NCI-H526 (cell line): ENCODE measurements at regions not wholly inside any gene's neighbourhood (a gene's known extent, or its start where the extent isn't known, plus 50 kb on each side); places are given as distances from the start of the nearest gene placed in this dataset.

ENCODE experiments used
- DNase-seq, 2 experiments: peaks; one replicate each; lab custom pipeline; 2025; lab: John Stamatoyannopoulos, UW

DNA sequence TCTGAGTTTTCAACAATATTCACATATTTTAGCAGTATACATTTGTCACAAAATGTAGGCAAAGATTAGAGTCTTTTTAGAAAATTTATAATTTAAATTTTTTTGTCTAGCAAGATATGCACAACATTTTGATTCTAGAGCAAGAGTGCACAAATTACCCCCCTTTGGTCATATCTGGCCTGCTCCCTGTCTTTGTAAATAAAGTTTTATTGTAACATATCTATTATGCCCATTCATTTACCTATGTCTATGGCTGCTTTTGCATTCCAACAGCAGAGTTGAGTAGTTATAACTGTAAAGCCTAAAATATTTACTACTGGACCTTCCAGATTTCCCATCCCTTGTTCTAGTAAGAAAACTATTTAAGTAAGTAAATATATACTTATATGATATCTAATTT lies 430.7 kb downstream of the EDEM1 start:
- DNase-seq, result no peak

DNA sequence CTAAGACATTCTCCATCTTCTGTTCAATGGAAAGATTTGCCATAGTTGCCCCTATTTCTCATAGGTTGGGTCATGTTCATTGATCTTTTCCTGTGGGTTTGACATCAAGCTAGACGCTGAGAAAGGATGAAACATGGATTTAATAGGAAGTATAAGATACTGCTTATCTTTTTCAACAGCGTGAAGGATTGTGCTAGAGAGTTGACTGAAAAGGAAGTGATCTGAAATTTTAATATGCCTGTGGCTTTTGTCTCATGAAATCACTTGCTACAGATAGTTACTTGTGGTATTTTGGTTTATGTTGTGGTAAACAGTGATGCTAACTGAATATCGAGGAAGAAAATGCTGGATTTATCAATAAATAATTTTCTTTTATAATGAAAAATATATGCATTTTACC lies 442.9 kb downstream of the EDEM1 start:
- DNase-seq, result no peak

GRCh38 chr3:5633960-5634359 lies 446.5 kb downstream of the EDEM1 start:
- no peak for DNase-seq

GRCh38 chr3:5634411-5634810 lies 446.9 kb downstream of the EDEM1 start:
- DNase-seq, result no peak

DNA sequence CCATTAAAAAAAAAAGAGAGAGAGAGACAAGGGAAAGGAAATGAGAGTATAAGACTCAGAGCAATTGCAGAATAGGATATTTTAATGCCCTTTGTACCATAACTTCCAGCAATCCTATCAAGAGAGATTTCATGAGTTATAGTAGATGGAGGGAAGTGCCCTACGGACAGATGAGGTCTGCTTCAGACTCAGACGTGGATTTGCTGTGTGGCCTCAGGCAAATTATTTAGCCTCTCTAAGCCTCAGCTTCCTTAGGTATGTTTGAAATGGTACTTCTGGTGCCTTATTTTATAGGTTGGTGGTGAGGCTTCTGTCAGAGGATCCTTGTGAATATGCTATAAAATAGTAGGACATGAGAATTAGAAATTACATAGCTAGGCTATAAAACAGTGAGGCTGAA lies 448.2 kb downstream of the EDEM1 start:
- DNase-seq, result no peak

DNA sequence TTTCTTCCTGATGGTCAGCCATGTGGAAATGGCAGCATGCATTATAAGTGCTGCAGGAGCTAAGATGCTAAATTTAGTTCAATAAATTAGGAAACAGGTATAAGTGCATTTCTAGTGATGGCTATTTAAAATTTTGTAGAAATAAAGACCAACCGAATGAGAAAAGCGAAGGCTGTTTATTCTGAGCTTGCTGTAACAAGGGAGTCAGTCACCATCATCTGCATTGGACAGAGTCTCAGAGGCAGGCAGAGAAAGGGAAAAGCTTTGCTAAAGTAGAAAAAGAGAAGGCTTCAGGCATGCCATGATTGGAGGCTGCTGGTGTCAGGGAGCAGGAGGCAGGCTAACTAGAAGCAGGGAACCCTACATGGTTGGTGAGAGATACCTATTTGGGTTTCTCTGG lies 451.0 kb downstream of the EDEM1 start:
- no peak for DNase-seq

DNA sequence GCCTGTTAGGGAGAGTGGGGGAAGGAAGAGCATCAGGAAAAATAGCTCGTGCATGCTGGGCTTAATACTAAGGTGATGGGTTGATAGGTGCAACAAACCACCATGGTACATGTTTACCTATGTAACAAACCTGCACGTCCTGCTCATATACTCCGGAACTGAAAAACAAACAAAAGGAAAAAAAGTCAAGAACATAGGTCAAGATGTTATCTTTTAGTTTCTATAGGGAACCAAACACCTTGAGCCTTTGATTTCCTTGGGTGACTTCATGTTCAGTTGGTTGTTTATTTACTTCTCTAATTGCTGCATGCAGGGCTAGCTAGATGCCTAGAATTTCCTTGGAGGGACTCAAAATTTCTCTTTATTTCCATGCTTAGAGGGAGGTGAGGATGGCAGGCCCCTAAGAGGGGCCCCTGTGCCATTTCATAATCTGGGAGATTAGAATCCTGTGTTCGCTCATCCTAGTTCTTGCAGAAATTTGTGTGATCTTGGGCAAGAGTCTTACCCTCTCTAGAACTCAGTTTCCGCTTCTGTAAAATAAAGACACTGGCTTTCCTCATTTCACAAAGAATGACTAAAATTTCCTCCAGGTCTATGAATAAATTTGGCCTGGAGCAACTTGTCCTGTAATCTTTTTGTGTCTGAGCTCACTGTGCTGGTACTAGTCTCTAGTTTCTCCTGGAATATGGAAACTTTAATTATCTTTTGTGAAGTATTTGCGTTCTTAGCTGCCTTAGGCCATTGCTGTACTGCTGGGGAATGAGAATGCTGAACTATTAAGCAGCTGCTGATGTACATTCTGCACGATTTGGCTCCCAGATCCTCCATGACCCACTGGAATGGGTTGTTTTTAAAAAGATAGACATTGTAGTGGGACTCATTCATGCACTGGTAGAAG lies 457.5 kb downstream of the EDEM1 start:
- no peak for DNase-seq

- DNase-seq, result no peak
These were observed 458.3 kb downstream of the EDEM1 start for GRCh38 chr3:5645692-5646410.

DNA sequence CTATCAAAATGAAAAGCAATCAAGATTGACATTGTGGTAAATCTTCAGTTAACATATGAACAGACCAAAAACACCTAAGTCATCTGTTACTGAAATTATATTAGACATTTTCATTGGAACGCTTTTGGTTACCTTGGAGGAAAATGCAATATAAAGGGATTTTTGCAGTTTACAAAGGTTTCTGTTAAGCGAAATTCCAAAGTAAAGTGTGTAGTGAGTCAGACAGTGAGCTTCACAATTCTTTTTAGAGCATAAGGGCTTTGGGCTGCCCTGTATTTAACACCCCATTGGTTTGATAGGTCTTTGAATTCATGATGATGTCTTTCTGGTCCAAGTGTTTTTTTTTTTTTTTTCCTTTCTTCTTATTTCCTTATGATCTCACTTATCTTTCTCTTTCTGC lies 462.8 kb downstream of the EDEM1 start:
- DNase-seq, result no peak

DNA sequence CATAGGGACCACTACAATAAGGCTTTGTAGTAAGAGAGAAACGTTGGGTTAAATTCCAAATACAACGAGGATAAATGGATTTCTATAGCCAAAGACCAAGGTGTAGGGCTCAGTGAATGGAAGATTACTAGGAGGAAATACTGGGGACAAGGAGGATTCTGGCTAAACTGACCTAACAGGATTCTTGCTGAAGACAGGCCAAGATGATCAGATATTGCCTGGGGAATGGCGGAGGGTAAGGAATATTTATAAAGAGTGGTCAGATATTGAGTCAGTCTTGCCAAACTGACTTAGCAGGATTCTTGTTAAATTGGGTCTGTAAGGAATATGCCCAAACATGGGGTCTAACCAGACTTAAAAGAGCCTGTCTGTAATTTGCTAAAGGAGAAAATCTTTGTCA lies 463.8 kb downstream of the EDEM1 start:
- DNase-seq, result no peak

GRCh38 chr3:5653426-5654143 lies 466.1 kb downstream of the EDEM1 start:
- DNase-seq, result no peak

GRCh38 chr3:5657106-5657505 lies 469.6 kb downstream of the EDEM1 start:
- no peak for DNase-seq

GRCh38 chr3:5663601-5664000 lies 476.1 kb downstream of the EDEM1 start:
- DNase-seq, result no peak

DNA sequence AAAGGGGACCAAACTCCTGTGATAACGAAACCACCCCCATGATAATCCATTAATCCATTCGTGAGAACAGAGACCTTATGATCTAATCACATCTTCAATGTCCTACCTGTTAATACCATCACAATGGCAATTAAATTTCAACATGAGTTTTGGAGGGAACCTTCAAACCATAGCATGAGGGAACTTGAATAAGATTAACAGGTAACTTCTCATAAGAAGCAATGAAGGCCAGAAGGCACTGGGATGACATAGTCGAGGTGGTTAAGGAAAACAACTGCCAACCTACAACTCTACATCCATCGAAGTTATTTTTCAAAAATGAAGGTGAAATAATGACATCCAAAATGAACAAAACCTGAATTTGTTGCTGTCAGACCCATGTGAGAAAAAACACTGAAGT lies 478.9 kb downstream of the EDEM1 start:
- DNase-seq, result no peak

- no peak for DNase-seq
These were observed 486.0 kb downstream of the EDEM1 start for GRCh38 chr3:5673521-5673920.

DNA sequence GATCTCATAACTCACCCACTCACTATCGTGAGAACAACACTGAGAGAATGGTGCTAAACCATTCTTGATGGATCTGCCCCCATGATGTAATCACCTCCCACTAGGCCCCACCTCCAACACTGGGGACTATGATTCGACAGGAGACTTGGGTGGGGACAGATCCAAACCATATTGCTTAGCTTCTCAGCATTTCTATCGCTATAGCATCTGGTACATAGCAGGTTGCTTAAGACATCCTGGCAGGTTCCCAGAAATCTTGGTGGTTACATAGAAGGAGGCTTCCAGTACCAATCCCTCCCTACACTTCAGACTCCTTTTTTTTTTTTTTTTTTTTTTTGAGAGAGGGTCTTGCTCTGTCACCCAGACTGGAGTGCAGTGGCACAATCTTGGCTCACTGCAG lies 487.8 kb downstream of the EDEM1 start:
- no peak for DNase-seq

GRCh38 chr3:5677555-5677954 lies 490.0 kb downstream of the EDEM1 start:
- no peak for DNase-seq

GRCh38 chr3:5678248-5678647 lies 490.7 kb downstream of the EDEM1 start:
- DNase-seq, result no peak

DNA sequence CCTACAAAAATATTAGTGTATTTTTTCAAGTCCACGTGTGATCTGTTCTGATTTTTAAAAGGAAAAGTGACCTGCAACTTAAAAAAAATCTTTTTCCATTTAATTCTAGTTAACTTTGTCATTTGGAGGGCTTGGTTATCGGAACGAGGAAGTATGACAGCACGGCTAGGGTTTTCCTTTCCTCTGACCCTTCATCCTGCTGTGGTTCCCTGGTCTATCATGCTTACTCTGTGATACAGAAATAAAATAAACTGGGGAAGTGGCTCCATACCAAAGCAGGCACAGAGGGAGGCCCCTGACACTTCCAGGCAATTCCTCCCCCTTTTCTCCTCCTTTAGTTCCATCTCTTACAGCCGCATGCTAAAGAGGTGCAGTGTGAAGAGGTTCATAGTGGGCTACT lies 491.3 kb downstream of the EDEM1 start:
- no peak for DNase-seq

DNA sequence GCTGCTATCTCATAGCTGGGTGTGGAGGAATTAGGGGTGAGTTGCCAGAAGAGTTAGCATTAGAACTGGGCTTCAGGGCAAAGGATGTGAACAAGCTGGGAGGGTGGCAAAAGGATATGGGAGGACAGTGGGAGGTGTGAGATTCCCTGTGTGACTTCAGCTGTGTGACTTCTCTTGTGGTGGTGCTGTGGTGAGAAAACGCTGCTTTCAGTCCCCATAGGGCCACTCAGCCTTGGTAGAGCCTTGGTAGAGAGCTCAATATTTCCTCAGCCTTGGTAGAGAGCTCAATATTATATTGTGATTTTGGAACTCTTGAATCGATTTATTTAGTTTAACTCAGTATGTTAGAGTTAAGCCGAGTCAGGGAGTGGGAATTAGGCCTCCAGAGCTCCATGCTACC lies 499.7 kb downstream of the EDEM1 start:
- no peak for DNase-seq

- no peak for DNase-seq
These were observed 503.0 kb downstream of the EDEM1 start for GRCh38 chr3:5690490-5690889.

- no peak for DNase-seq
These were observed 503.5 kb downstream of the EDEM1 start for GRCh38 chr3:5690904-5691532.
